GM18498 (cell line): ENCODE measurements at regions not wholly inside any gene's neighbourhood (a gene's known extent, or its start where the extent isn't known, plus 50 kb on each side); places are given as distances from the start of the nearest gene placed in this dataset.

Source experiments
- ATAC-seq: cut with Tn5 transposase; IDR thresholded peaks from one replicate; pipeline ENCODE4 v1.9.1; 2021; ENCODE audit warnings: mild to moderate bottlenecking, moderate library complexity; ENCODE audit not compliant: unreplicated experiment

DNA sequence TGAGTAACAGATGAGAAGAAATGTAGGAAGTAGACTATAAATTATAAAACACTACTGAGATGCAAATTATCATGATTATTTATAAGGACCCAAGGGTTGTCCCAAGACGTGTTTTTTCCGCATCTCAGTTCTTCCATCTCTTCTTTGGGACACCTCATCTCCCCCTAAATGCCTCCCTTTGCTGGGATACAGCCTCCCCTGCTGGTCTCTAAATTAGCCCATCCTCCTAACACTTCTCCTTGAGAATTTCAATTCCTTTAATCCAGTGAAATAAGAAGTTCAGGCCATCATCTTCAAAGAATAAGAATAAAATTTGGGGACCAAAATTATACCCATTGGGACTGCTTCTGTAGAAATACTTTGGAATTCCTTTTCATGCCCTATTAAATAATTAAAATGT, 667.0 kb downstream of the BCL11B start:
- ATAC-seq = no peak

DNA sequence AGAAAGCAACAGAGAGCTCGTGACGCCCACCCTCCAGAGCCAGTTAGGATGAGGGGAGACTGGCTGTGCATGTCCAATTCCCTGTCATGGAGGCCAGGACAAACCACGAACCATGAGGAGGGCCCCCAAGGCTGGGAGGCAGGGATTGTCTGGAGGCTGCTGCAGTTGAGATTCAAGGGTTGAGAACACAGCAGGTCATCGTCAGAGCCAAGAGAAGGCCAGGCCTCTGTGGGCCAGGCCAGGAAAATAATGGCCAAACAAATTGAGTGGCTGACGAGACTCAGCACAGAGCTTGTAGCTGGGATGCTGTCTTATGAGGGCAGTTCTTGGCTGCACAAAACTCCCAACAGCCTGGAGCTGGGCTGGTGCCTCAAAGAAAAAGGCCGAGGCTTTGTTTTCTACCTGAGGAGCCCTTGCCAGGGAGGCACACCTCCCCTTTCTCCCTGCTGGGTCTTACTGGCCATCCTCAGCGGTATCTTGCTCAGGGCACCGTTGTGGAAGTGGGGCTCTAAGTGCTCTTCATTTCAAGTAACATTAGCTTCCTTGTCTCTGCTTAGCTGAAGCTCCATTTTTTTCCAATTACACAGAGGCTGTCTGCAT, 665.9 kb downstream of the BCL11B start:
- no peak for ATAC-seq

DNA sequence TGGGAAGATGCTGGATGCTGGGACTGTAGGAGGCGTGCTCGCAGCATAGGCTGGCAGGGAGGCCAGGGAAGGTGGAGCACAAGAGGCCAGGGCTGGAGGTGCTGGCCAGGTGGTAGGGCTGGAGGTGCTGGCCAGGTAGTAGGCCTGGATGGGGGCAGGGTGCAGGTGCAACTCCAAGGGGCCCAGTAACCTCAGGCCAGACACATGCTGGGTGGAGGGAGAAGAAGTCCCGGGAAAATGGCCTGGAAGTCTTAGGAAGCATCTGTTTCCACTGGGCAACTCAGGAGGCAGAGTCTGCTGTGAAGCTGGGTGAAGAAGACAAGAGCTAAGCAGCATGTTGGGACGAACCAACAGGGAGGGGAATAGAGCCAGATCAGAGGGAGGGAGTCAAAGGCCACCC, 665.2 kb downstream of the BCL11B start:
- no peak for ATAC-seq

DNA sequence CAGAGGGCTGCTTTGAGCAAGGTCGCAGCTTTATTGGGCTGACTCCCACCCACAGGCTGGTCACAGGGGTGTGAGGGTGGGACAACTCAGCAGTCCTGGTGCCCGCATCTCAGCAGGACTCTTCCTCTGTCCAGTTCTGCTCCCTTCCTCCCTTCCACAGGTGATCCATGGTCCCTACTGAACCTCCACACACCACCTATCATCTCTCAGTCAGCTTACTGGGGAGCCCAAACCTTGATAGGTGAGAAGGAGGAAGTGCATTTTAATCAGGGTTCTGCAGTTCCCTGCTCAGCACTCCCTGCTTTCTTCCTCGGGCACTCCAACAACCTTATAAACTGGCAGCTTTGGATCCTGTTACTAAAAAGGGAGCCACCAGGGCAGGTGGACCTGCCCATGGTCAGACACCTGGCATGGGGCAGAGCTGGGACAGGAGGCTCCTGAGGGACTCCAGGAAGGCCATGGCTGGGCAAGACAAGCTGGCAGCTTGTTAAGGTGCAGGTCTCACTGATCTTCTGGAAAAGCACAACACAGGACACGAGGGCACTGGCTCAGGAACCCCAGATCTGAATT, 664.6 kb downstream of the BCL11B start:
- ATAC-seq = no peak

DNA sequence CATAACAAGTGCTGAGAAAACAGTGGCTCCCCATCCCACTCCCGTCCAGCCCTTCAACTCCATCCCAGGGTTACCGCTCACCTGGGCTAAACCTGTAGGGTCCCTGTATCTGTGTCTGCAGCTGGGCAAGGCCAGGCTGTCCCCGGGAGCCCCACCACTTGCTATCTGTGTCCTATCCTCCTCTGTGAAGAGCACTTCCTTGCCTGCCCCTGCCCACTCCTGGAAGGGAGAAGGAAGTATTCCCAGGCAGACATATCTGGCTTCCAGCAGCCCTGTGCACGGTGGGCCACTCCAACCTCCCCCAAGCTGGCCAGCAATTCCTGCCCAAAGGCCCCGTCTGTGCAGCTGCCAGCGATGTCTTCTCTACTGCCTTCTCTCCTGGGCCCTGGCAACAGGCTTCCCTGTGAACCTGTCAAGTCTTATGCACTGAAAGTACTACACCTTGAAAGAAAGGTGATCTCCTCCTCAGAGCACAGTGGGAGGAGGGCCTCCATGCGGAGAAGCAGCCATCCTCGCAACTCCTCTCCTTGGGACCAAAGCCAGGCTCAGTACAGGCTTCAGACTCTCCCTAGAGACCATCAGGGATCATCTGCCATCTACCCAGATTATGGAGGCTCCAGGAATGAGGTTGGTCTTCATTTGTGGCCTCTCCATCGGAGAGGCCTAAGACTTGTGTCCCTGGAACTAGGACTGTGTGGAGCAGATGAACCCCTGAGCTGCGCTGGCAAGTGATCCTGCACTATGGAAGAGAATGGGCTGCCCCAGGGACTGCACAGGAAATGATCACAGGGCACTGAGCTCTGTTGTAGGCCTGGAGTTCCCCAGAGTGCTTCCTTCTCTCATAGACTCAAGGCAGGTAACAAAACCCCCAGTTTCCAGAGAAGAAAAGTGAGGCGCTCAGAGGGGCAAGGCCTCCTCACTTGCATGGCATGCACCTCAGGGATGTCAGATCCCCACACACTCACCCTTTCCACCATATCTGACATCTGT, 663.6 kb downstream of the BCL11B start:
- no peak for ATAC-seq

DNA sequence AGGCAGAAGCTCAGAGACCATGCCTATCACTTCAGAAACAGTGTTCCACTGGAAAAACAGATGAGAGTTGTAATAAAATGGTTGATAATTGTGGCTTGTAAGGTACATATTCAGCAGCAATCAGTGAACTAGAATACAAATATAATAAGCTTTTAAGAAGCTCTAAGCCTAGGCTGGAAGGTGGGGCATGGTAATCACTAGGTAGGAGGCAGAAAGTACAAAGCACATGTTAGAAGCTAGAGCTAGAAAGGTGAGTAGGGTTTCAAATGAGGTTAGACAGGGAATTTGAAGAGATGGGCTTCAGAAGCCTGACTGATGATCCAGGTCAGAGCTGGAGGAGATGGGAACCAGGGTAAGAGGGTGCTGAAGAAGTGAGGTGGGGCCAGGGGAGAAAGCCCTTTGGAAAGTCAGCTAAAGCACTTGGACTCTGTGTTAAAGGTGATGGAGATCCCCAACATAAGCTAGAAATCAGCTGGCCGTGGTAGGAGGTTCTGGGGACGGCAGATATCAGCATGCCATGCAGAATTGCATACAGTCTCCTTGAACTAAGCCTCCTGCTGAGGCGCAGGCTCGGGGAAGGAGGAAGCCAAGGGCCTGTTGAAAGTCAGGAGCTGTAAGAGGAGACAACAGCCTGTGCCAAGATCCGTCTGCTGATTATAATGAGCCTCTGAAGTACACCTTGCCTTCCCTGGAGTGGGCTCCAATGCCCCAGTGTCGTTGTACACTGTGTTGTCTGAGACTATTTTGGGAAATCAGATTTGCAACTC, 659.4 kb downstream of the BCL11B start:
- ATAC-seq = no peak

DNA sequence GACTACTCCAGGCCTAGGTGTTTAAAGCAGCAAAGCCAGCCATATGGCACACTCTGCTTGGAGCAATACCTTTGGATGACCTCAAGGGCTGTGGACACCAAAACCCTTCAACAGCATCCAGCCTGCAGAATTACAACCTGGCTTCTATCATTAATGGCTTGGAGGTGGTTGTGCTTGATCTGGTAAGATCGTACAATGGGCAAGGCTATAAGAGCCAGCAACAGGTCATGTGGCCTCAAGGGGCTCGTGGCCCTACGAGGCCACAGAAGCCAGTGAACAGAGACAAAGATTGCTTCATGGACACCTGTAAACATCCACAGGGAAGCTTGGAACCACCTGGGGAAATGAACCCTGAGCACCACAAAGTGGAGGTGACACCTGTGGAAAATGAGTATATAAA, 657.3 kb downstream of the BCL11B start:
- ATAC-seq = no peak

DNA sequence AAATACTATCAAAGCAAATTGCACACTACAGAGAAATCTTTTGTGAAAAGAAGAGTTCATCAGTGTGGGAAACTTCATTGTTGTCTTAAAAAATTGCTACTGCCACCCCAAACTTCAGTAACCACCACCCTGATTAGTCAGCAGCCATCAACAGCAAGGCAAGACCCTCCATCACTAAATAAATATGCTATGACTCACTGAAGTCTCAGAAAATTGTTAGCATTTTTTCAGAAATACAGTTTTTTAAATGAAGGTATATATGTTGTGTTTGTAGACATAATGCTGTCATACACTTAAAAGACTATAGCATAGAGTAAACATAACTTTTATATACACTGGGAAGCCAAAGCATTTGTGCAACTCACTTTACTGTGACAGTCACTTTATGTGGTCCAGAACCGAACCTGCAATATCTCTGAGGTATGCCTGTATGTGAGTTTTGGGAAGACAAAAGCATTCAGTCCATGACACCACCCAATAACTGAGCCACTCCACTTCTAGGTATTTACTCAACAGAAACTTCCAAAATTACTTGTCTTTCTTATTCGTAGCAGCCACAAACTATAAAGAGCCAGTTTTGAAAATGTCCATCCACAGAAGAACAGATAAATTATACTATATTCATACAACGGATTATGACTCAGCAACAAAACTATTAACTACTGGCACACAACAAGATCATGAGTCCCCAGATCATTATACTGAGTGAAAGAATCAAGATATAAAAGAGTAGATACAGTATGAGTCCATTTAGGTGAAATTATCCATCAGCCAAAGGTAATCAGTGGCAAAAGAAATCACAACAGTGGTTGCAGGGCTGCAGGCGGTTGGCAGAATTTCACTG, 649.6 kb downstream of the BCL11B start:
- no peak for ATAC-seq

DNA sequence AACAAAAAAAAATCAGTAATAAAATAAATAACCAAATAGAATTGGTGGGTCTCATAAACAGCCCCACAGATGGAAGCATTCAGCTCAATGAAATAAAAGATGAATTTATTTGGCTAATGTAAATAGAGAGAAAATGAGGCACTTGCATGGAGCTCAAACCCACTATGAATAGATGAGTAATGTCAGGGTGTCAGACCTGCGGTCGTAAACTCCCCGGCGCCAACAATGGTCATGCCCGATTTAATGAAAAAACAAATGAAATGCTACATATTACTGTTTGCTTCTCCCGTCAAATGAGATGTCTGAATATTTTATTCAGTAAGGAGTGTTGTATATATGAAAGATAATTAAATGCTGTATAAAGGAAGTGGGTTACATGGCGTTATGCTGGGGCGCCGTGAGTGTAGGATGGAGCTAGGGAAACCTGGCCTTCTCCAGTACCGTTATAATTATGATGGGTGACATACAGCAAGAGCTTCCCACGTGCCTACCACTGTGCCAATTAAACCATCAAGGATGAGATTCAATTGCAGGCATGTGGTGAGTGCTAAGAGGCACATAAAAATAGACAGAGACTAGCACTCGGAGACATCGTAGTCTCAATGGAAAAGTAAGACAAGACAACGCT, 648.1 kb downstream of the BCL11B start:
- no peak for ATAC-seq

DNA sequence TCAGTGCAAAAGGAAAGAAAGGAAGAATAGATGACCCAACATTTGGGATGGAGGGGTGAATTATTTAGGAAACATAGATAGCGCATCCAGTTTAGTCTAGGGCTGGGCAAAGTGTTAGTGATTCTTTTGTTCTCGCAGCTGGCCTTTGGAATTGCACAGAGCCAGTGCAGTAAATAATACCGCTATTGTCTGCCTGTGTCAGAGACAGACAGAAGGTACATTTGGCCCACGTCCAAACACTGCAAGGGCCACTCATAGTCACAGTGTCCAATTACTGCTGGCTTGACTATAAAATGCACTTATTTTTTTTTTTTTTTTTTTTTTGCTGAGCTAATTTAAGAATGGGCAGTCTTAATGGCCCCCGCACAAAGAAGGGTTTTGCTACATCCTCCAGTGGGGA, 638.6 kb downstream of the BCL11B start:
- no peak for ATAC-seq

DNA sequence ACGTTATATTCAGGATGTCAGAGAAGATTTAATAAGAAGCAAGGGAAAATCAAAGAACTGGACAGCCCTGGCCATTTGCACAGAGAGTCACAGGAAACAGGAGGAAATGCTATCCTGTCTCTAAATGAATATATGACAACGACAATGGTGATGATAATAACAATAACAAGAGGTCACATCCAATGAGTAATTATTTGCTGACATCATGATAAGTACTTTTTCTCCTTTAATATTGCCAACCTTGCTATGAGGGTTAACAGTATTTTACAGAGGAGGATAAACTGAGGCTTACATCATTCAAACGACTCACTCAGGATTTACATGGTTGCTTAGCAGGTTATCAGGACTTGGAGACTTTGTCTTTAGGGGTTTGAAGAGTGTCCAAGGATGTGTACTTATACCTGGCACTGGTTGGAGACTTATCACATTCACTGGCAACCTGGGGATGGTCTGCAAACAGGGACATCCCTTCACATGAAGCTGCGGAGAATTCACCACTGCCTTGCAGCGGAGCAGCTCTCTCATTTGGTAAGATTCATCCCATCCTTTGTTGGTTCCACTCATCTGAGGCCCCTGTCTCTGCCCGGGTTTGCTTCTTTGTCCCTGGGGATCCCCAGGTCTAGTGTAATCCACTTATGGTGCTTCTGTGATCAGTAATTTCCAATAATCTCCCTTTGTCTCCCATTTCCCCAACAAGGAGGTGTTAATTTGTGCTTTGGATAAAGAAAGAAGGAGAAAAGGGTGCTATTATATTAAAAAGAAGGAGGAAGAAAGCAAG, 637.8 kb downstream of the BCL11B start:
- no peak for ATAC-seq

DNA sequence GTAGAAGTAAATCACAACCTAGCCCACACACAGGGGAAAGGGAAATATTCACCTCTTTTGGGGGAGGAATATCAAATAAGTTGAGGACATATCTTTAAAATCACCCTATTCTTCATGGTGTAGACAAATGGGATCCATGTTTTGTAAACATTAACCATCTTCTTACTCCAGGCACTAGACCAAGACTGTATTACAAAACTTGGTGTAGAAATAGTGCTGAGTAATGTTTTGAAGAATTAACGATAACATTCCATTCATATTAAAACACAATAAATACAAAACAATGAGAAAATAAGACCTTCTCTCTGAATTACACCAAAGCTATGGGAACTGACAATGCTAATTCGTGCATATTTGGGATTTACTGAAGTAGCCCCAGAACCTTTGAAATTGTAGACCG, 633.6 kb downstream of the BCL11B start:
- ATAC-seq = no peak

DNA sequence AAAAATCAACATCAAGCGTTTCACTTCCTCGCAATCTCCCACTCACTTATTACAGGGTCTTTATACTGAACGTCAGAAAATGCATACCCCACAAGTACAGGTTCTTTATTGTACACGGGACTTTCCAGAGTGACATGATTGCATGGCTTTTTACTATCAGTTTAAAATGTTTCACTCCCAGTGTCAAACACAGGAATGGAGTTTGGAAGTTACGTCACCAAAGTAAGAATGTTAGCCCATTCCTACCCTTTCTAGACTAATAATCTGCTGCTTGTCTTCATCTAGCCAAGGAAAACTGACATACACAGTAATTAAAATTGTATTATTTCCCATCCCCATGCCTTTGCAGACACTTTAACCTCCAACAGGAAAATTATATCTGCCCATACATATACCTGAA, 624.2 kb downstream of the BCL11B start:
- no peak for ATAC-seq

DNA sequence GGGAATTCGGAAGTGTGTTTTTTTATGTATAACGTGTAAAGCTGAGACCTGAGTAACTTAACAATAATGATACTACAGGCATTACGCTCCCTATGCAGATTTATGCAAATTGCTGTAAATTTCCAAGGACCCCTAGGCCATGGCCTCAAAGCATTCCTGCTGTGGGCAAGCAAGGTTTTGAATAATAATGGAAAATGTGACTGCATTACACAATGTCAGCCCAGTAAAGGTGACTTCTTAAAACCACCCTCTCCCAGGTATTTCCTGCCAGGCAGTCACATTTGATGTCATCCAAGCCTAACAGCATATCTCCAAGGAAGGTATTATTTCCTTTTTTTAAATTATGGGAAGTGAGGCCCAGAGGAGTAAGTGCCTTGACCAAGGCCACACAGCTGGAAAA, 621.0 kb downstream of the BCL11B start:
- ATAC-seq = no peak

DNA sequence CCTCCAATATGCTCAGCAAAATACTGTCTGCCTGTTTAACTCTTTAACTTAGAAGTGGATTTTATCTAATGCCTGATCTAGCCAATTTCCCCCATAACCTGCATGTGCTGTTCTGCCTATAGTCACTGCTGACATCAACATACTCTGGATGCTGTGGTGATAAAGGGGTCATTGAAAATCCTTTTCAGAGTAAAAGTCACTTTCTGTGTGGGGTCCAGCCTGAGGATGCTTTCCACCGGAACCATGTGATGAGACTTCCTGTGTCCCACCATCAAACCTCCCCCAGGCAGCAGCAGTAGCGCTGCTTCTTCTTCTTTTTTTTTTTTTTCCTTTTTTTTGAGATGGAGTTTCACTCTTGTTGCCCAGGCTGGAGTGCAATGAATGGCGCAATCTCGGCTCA, 607.0 kb downstream of the BCL11B start:
- ATAC-seq = no peak

DNA sequence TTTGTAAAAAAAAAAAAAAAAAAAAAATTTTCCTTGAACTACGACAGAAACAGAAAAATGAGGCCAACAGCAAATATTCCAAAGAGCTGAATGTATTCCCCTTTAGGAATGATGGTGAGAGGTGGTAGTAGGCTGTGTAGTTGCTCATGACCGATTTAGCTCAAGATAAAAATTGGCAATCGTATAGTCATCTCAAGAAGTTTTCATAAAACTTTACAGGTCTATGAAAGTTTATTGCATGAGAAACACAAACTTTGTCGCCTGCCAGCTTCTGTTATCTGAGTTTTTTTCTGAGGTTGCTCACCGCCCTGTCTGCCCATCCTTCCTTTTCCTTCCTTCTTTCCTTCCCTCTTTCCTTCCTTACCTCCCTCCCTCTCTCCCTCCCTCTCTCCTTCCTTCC, 605.5 kb downstream of the BCL11B start:
- ATAC-seq = no peak

DNA sequence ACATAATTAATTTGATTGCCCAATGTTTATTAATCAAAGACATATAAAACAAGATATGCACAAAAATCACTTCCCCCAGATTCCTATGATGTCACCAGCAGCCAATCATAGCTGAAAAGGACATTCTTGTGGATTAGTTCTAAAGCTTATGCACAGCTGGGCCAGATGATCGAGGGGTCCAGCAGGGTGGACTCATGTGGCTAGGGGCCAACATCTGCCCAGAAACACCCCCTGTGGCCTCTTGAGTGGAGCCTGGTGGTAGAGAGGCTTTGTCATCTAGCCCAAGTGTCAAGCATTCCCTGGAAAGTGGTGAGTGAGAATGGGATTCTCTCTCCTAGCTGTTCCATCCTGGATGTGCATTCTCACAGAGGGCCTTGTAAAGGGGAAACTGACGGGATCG, 590.0 kb downstream of the BCL11B start:
- no peak for ATAC-seq

DNA sequence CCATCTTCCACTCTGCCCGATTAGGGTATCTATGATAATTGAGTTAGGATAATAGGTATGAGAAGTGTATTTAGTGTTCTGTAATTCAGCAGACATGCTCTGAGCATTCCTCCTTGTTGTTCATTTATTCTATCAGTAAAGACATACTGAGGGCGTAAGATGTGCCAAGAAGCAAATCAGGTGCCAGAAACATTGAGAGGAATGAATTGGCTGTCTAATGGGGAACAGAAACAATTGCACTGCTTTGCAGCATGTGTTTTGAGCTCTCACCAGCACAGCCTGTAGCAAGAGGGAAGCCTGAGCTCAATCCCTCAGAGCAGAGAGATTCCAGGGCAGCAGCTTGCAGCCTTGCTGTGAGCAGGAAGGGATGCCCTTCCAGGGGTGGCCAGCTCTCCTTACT, 589.3 kb downstream of the BCL11B start:
- no peak for ATAC-seq

DNA sequence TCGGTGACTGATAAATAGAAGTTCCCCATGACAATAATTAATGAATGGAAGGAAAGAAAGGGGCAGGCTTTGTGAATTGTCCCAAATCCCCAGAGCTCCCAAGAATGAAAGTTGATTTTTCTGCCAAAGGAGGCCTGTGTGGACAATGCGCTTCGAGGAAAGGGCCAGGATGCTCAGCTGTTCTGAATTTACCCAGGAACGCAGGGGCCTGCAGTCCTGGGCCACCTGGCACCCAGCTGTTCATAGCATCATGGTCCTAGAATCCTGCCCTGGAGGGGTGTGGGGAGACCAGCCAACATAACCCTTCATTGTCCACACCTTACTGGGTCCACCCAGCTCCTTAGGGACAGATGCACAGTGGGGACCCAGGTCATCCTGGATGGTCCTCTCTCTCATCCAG, 587.5 kb downstream of the BCL11B start:
- ATAC-seq = no peak
